HCT116 (cell line): ENCODE measurements at regions not wholly inside any gene's neighbourhood (a gene's known extent, or its start where the extent isn't known, plus 50 kb on each side); places are given as distances from the start of the nearest gene placed in this dataset.

Experiments
- ATAC-seq: fragments of 200-7000 bp; cut with Tn5 transposase; 2 replicates; pipeline ENCODE4 v1.9.1; 2020; ENCODE audit warnings: mild to moderate bottlenecking, moderate library complexity
- BruUV-seq: library from RNA; stranded (reverse); fragments of 400-500 nt; replicated peaks from 2 replicates; lab custom pipeline; 2021; lab: Mats Ljungman, UMichigan
- CTCF ChIA-PET: fragments of 300-600 bp; sonication (Branson Sonifier 250); formaldehyde crosslinking; loops from one replicate; lab custom pipeline; 2021; ENCODE audit warnings: antibody characterized with exemption; lab: Charles Lee
- POLR2A ChIA-PET: fragments of 300-600, 350-600 bp; sonication (Branson Sonifier 250); formaldehyde crosslinking; loops from one replicate; lab custom pipeline; 2021; ENCODE audit warnings: antibody characterized with exemption; lab: Charles Lee
- RAD21 ChIA-PET, 2 experiments: fragments of 300-600 bp; sonication (Branson Sonifier 250); formaldehyde crosslinking; loops; one replicate each; lab custom pipeline; 2023; ENCODE audit warnings: low total read pairs in 2 of 2; ENCODE audit not compliant: uncharacterized antibody in 2 of 2, unreplicated experiment in 2 of 2, low non-redundant PET in 1 of 2; lab: Charles Lee
- DNase-seq: peaks from one replicate; pipeline ENCODE4 v3.0.0-alpha.2; 2010; ENCODE audit warnings: low read depth, low spot score
- H2AFZ ChIP-seq: fragments of 200-600 bp; shearing (Covaris generic), sonication (generic); 2 replicates; pipeline ENCODE4 v1.6.1; 2017; ENCODE audit warnings: low read depth, mixed run types, mixed read lengths, antibody characterized with exemption, low read length; ENCODE audit not compliant: poor library complexity, severe bottlenecking
- H3K27ac ChIP-seq: 2 replicates; pipeline ENCODE4 v1.5.1; 2012; ENCODE audit warnings: low read depth, low read length
- H3K27me3 ChIP-seq: fragments of 200-600 bp; sonication (generic); 2 replicates; pipeline ENCODE4 v1.6.1; 2016; ENCODE audit warnings: mixed run types, low read length, mixed read lengths; ENCODE audit not compliant: insufficient read depth
- H3K36me3 ChIP-seq, 2 experiments: fragments of 200-500 bp in 1 of 2; fragments of 200-600 bp in 1 of 2; sonication (Bioruptor generic) in 1 of 2; sonication (generic) in 1 of 2; 2 replicates each; pipeline versions ENCODE4 v1.5.1 to v1.6.1; 2014 to 2016; ENCODE audit warnings: low read length in 2 of 2, inconsistent platforms in 1 of 2, mixed read lengths in 1 of 2, mixed run types in 1 of 2; ENCODE audit not compliant: insufficient read depth in 2 of 2, control insufficient read depth in 1 of 2
- H3K4me1 ChIP-seq, 2 experiments: fragments of 200-600 bp in 1 of 2; sonication (generic) in 1 of 2; 2 replicates each; pipeline versions ENCODE4 v1.5.1 to v1.6.1; 2012 to 2017; ENCODE audit warnings: low read length in 2 of 2, inconsistent platforms in 1 of 2, mild to moderate bottlenecking in 1 of 2, mixed read lengths in 1 of 2, mixed run types in 1 of 2, moderate library complexity in 1 of 2; ENCODE audit not compliant: insufficient read depth in 2 of 2, control insufficient read depth in 1 of 2
- H3K4me2 ChIP-seq: fragments of 200-600 bp; sonication (generic); 2 replicates; pipeline ENCODE4 v1.6.1; 2017; ENCODE audit warnings: mixed run types, low read length, mixed read lengths
- H3K4me3 ChIP-seq, 2 experiments: fragments of 200-600 bp in 1 of 2; sonication (generic) in 1 of 2; replicated peaks in 1 of 2; 2 replicates each; pipeline ENCODE4 v1.5.1; 2011 to 2016; ENCODE audit warnings: low read length in 2 of 2, control low read depth in 1 of 2, low read depth in 1 of 2, mild to moderate bottlenecking in 1 of 2, mixed read lengths in 1 of 2, mixed run types in 1 of 2
- H3K79me2 ChIP-seq: fragments of 200-600 bp; sonication (generic); 2 replicates; pipeline ENCODE4 v1.6.1; 2017; ENCODE audit warnings: mild to moderate bottlenecking, mixed run types, low read length, moderate library complexity, mixed read lengths; ENCODE audit not compliant: insufficient read depth
- H3K9ac ChIP-seq: fragments of 200-600 bp; sonication (generic); 2 replicates; pipeline ENCODE4 v1.6.1; 2016; ENCODE audit warnings: low read length, mixed read lengths
- H3K9me2 ChIP-seq: fragments of 200-600 bp; sonication (generic), shearing (Covaris generic); 2 replicates; pipeline ENCODE4 v1.6.1; 2017; ENCODE audit warnings: mixed run types, mild to moderate bottlenecking, moderate library complexity; ENCODE audit not compliant: insufficient read depth
- H3K9me3 ChIP-seq, 2 experiments: fragments of 200-500 bp in 1 of 2; fragments of 200-600 bp in 1 of 2; sonication (Bioruptor generic) in 1 of 2; sonication (generic) in 1 of 2; 2 replicates each; pipeline ENCODE4 v1.6.1; 2014 to 2017; ENCODE audit warnings: low read length in 2 of 2, mixed read lengths in 2 of 2, inconsistent platforms in 1 of 2, low read depth in 1 of 2, mild to moderate bottlenecking in 1 of 2, mixed run types in 1 of 2, moderate library complexity in 1 of 2; ENCODE audit not compliant: control insufficient read depth in 1 of 2, insufficient read depth in 1 of 2
- H4K20me1 ChIP-seq: fragments of 200-600 bp; sonication (generic), shearing (Covaris generic); 2 replicates; pipeline ENCODE4 v1.6.1; 2017; ENCODE audit warnings: mixed run types, mild to moderate bottlenecking, moderate library complexity; ENCODE audit not compliant: insufficient read depth
- ATF3 ChIP-seq: IDR thresholded peaks from 2 replicates; pipeline ENCODE4 v1.6.1; 2012
- CTCF ChIP-seq, 3 experiments: fragments of 200-600 bp in 1 of 3; sonication (generic) in 1 of 3; IDR thresholded peaks in 2 of 3; conservative IDR thresholded peaks in 1 of 3; 2 replicates each; pipeline ENCODE4 v1.5.1; 2012 to 2017; ENCODE audit warnings: low read depth in 2 of 3, low read length in 2 of 3, antibody characterized with exemption in 1 of 3, borderline replicate concordance in 1 of 3, control low read depth in 1 of 3, mild to moderate bottlenecking in 1 of 3, mixed read lengths in 1 of 3, mixed run types in 1 of 3, moderate library complexity in 1 of 3; ENCODE audit not compliant: insufficient read depth in 1 of 3
- REST ChIP-seq: IDR thresholded peaks from 2 replicates; pipeline ENCODE4 v1.6.1; 2012; ENCODE audit warnings: low read depth
- SIN3A ChIP-seq: IDR thresholded peaks from 2 replicates; pipeline ENCODE4 v1.6.1; 2012; ENCODE audit warnings: low read depth
- ZFX ChIP-seq: fragments of 450-650 bp; IDR thresholded peaks from 2 replicates; pipeline ENCODE4 v1.6.1; 2017
- intact Hi-C: fragments of 100-400 bp; cut with micrococcal nuclease; formaldehyde crosslinking; loops from 2 replicates; pipeline ENCODE4 v1.10.0; 2022

GRCh38 chr18:24910221-24910620, 441.7 kb downstream of the ZNF521 start:
- no peak overlapping the region for H3K27ac ChIP-seq
- intact Hi-C loops: no loop called here
- ChIA-PET POLR2A (no interaction called here), RAD21 (no interaction called here), CTCF (no interaction called here)
- no peak for TF ChIP-seq SIN3A
- no peak for TF ChIP-seq REST
- no peak for TF ChIP-seq ATF3
- TF ChIP-seq CTCF (IDR thresholded peaks at IDR 0.05 in 2 of 3, conservative IDR thresholded peaks at IDR 0.05 in 1 of 3; ENCODE audit: borderline replicate concordance in 1 of 3, insufficient read depth in 1 of 3, low read depth in 2 of 3, low read length in 2 of 3): no peak
- TF ChIP-seq ZFX: no peak
- H3K4me2 ChIP-seq: no peak overlapping the region
- no peak overlapping the region for H3K4me3 ChIP-seq
- DNase-seq (no peak), ATAC-seq (no peak)
- no peaks in the 10 kb centered on the region for H3K4me1 ChIP-seq
- H3K9me3 ChIP-seq: no peaks in the 10 kb centered on the region
- no peaks in the 10 kb centered on the region for H3K79me2 ChIP-seq
- H3K36me3 ChIP-seq: no peaks in the 10 kb centered on the region
- H3K9me2 ChIP-seq: no peaks in the 10 kb centered on the region
- no peaks in the 10 kb centered on the region for H4K20me1 ChIP-seq
- BruUV-seq: no TSS peak
- no peaks in the 10 kb centered on the region for H3K27me3 ChIP-seq
- H3K9ac ChIP-seq: no peak overlapping the region
- no peak overlapping the region for H2AFZ ChIP-seq
